Mesothelial cell of epicardium (in vitro differentiated cells): ENCODE measurements at regions not wholly inside any gene's neighbourhood (a gene's known extent, or its start where the extent isn't known, plus 50 kb on each side); places are given as distances from the start of the nearest gene placed in this dataset.

Experiments
- DNase-seq, 2 experiments: peaks; one replicate each; pipeline ENCODE4 v3.0.0; 2021; ENCODE audit warnings: low spot score in 2 of 2; ENCODE audit not compliant: unreplicated experiment in 2 of 2
- H3K27ac Mint-ChIP-seq: 2 replicates; pipeline ENCODE4 v1.8.0; 2021; ENCODE audit warnings: mixed read lengths
- H3K27me3 Mint-ChIP-seq: 2 replicates; pipeline ENCODE4 v1.8.0; 2021; ENCODE audit warnings: low read depth, mixed read lengths
- H3K36me3 Mint-ChIP-seq: 2 replicates; pipeline ENCODE4 v1.8.0; 2021; ENCODE audit warnings: mixed read lengths
- H3K4me1 Mint-ChIP-seq: 2 replicates; pipeline ENCODE4 v1.8.0; 2021; ENCODE audit warnings: mixed read lengths
- H3K4me3 Mint-ChIP-seq: 2 replicates; pipeline ENCODE4 v1.8.0; 2021; ENCODE audit warnings: mild to moderate bottlenecking, moderate library complexity, mixed read lengths
- H3K9me3 Mint-ChIP-seq: 2 replicates; pipeline ENCODE4 v1.8.0; 2021; ENCODE audit warnings: mixed read lengths
- TF ChIP-seq, protein P1 (sequence below): fragments of 200-600 bp; sonication (generic); IDR thresholded peaks from one replicate; pipeline ENCODE4 v1.5.0; 2021; ENCODE audit warnings: antibody characterized with exemption; ENCODE audit not compliant: unreplicated experiment

DNA sequence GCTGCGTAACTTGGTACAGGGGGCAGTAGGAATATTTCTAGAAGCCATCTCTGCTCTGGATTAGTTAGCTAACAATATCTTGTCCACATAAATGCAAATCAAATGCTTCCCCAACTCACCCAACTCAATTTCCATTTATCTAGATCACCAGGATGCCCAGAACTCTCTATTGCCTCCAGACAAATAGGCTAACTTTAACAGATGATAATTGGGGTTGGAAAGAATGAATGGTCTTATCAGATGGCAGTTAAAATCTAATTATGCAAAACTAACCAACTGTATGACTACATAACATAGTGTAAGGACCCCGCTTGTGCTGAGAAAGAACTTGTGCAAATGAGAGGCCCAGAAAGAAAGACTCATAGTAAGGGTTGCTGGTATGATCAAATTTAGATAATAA is 1024.8 kb downstream of the PLA2G4A start:
- Mint-ChIP-seq H3K4me1 (peaks cover 10% of the 10 kb centered on the region), H3K27me3 (no peaks in the 10 kb centered on the region), H3K9me3 (peaks cover 38% of the 10 kb centered on the region), H3K36me3 (no peaks in the 10 kb centered on the region), H3K27ac (no peak overlapping the region), H3K4me3 (no peak overlapping the region)
- TF ChIP-seq, protein P1, sequence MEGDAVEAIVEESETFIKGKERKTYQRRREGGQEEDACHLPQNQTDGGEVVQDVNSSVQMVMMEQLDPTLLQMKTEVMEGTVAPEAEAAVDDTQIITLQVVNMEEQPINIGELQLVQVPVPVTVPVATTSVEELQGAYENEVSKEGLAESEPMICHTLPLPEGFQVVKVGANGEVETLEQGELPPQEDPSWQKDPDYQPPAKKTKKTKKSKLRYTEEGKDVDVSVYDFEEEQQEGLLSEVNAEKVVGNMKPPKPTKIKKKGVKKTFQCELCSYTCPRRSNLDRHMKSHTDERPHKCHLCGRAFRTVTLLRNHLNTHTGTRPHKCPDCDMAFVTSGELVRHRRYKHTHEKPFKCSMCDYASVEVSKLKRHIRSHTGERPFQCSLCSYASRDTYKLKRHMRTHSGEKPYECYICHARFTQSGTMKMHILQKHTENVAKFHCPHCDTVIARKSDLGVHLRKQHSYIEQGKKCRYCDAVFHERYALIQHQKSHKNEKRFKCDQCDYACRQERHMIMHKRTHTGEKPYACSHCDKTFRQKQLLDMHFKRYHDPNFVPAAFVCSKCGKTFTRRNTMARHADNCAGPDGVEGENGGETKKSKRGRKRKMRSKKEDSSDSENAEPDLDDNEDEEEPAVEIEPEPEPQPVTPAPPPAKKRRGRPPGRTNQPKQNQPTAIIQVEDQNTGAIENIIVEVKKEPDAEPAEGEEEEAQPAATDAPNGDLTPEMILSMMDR: no peak
- no peak for DNase-seq

DNA sequence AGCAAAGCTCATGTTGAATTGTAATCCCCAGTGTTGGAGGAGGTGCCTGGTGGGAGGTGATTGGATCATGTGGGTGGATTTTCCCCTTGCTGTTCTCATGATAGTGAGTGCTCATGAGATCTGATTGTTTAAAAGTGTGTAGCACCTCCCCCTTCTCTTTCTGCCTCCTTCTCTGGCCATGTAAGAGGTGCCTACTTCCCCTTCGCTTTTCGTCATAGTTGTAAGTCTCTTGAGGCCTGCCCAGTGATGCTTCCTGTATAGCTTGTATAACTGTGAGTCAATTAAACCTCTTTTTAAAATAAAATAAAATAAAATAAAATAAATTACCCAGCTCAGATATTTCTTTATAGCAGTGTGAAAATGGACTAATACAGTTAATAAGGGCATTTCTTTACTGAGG is 1025.7 kb downstream of the PLA2G4A start:
- Mint-ChIP-seq H3K4me3 (no peak overlapping the region), H3K27ac (no peak overlapping the region)
- no peak for DNase-seq

DNA sequence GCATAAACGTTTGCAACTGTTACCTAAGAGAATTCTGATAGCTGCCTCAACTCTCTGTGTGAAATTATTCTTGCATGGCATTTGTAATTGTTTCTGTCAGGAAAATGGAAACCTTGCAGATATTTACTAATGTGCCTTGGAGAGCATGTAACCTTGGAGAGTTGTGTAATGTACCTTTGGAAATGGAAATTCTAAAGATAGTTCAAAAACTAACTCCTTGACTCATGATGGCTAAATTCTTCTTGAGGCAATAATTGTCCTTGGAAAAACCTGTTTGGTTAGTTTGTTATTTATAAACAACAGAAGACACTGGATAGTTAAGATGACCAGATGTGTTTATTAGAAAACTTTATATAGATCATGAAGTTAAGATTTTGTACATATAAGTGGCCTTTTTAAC is 1033.8 kb downstream of the PLA2G4A start:
- no peak for DNase-seq

More for the DNA sequence above, 1025.7 kb downstream of the PLA2G4A start:
- Mint-ChIP-seq H3K4me1 (peaks cover 2% of the 10 kb centered on the region), H3K36me3 (peaks cover 2% of the 10 kb centered on the region), H3K27me3 (no peaks in the 10 kb centered on the region), H3K9me3 (peaks cover 41% of the 10 kb centered on the region)
- TF ChIP-seq, protein P1: no peak

DNA sequence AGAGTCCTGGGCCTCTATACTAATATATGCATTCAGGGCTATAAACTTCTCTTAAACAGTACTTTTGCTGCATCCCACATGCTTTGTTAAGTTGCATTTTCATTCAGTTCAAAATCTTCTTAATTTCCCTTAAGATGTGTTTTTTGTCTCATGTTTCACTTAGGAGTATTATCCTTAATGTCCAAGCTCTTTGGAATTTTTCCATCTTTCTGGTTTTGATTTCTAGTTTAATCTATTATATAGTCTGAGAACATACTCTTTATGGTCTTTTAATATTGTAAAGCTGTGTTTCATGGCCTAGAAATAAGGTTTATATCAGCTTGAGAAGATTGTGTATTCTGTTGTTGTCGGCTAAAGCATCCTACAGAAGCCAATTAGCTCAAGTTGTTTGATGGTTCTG is 1041.8 kb downstream of the PLA2G4A start:
- no peak for DNase-seq
- H3K27ac Mint-ChIP-seq: peak overlapping the region; percentile 45
- H3K36me3 Mint-ChIP-seq: no peaks in the 10 kb centered on the region
- H3K4me1 Mint-ChIP-seq: peaks cover 33% of the 10 kb centered on the region
- H3K27me3 Mint-ChIP-seq: no peaks in the 10 kb centered on the region
- H3K9me3 Mint-ChIP-seq: peaks cover 4% of the 10 kb centered on the region
- H3K4me3 Mint-ChIP-seq: no peak overlapping the region
- TF ChIP-seq, protein P1: no peak

More for the DNA sequence above, 1033.8 kb downstream of the PLA2G4A start:
- H3K4me3 Mint-ChIP-seq: no peak overlapping the region
- H3K9me3 Mint-ChIP-seq: peaks cover 23% of the 10 kb centered on the region
- peaks cover 2% of the 10 kb centered on the region for H3K36me3 Mint-ChIP-seq
- peak overlapping the region; percentile 12 for H3K27ac Mint-ChIP-seq
- TF ChIP-seq, protein P1: no peak
- H3K27me3 Mint-ChIP-seq: no peaks in the 10 kb centered on the region
- H3K4me1 Mint-ChIP-seq: peaks cover 3% of the 10 kb centered on the region

DNA sequence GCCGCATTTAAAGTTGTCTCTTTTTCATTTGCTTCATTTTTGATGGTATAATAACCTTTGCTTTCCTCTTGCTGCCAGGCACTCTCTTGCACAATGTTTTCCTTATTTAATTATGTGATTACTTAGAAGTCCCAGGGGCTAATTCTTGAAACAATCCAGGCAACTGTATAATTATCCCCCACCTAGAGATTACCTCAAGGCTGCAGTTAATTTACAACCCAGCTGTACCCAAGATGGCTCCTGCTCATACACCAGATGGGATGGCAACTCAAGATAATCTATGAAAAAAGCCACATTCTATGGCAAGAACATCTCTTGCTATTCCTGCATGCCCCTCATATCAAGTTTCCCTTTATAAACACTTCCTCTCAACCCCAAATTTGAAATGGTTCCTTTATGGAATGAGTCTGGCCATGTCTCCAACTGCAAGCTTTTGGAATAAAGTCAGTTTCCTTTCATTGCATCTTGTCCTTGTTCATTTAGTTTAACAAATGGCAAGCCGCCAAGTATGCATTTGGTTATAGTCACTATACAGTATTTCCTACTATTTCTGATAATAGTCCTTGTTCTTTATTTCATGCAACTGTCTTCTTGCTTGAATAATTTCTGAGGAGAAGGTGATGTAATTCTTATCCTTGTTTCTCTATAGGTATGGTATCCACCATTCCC is 1042.6 kb downstream of the PLA2G4A start:
- H3K4me1 Mint-ChIP-seq: peaks cover 33% of the 10 kb centered on the region
- no peaks in the 10 kb centered on the region for H3K27me3 Mint-ChIP-seq
- H3K4me3 Mint-ChIP-seq: no peak overlapping the region
- H3K36me3 Mint-ChIP-seq: no peaks in the 10 kb centered on the region
- H3K27ac Mint-ChIP-seq: peak overlapping the region; percentile 45
- TF ChIP-seq, protein P1: no peak
- no peak for DNase-seq
- peaks cover 4% of the 10 kb centered on the region for H3K9me3 Mint-ChIP-seq
